ENCODE measurements at regions not wholly inside any gene's neighbourhood (a gene's known extent, or its start where the extent isn't known, plus 50 kb on each side); places are given as distances from the start of the nearest gene placed in this dataset.

DNA sequence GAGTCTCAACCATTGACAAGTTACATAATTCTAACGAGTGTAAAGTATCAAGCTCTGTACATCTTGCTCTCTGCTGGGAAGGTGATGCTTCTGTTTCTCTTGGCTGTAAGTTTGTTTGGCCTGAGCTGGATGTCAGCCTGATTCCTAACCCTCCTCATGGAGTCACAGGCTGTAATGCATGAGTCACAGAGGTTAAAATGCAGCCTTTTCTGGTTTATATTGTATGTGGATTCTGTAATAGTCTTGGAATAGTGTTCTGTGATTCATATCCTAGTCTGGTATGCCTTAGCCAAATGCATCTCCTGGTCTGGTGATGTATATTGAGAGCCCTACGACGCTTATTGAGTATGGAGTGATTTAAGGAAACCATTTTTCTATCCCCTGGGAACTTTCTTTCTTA, 104.5 kb upstream of the FRMD6 start:
- DNase-seq = peak; percentile 83
- Histone ChIP-seq H3K4me3 (no peak overlapping the region), H3K27ac (peak overlapping the region; percentile 30 to 77 (median 74)), H3K36me3 (no peaks in the 10 kb centered on the region), H3K9me3 (no peaks in the 10 kb centered on the region), H3K4me1 (peaks cover 0 to 33% (median 24%) of the 10 kb centered on the region in 4 donors), H3K27me3 (no peaks in the 10 kb centered on the region)
- intact Hi-C loops (cut with DNase I) = loop anchor here (2.0 kb wide), 1 partner anchor 264 kb away; no protein-coding TSS in a partner anchor
- 64 to 69% methylated on average over 3 of the region's 3 CpGs for WGBS, 2 donors
- no peak for TF ChIP-seq POLR2A (IDR thresholded peaks at IDR 0.05)
- peak in 1 of 4 donors; percentile 71 for TF ChIP-seq EP300 (IDR thresholded peaks at IDR 0.05)
- peak; percentile 42 to 82 (median 52) for TF ChIP-seq POLR2AphosphoS5 (IDR thresholded peaks at IDR 0.05)
- TF ChIP-seq, protein P1, sequence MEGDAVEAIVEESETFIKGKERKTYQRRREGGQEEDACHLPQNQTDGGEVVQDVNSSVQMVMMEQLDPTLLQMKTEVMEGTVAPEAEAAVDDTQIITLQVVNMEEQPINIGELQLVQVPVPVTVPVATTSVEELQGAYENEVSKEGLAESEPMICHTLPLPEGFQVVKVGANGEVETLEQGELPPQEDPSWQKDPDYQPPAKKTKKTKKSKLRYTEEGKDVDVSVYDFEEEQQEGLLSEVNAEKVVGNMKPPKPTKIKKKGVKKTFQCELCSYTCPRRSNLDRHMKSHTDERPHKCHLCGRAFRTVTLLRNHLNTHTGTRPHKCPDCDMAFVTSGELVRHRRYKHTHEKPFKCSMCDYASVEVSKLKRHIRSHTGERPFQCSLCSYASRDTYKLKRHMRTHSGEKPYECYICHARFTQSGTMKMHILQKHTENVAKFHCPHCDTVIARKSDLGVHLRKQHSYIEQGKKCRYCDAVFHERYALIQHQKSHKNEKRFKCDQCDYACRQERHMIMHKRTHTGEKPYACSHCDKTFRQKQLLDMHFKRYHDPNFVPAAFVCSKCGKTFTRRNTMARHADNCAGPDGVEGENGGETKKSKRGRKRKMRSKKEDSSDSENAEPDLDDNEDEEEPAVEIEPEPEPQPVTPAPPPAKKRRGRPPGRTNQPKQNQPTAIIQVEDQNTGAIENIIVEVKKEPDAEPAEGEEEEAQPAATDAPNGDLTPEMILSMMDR (IDR thresholded peaks at IDR 0.05) = no peak

DNA sequence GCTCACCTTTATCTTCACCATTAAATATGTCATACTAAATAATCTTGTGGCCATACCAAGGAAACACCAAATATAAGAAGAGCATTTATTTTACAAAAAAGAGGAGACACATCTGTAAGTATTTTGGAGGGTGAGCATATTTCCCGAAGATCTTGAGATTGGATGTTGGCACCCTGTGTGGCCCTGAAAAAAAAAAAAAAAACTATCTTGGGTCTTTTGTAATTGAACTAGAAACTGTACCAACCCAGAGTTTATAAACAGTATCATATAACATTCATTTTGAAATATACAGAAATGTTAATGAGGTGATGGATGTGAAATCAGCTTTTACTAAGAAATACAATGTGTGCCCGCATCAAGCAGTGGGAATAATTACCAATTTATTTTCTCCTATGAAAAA, 104.0 kb upstream of the FRMD6 start:
- H3K9me3 ChIP-seq = no peaks in the 10 kb centered on the region
- no peaks in the 10 kb centered on the region for H3K36me3 ChIP-seq
- H3K27me3 ChIP-seq = no peaks in the 10 kb centered on the region
- TF ChIP-seq POLR2AphosphoS5 (IDR thresholded peaks at IDR 0.05) = no peak
- TF ChIP-seq, protein P1 (IDR thresholded peaks at IDR 0.05) = no peak
- no peak for TF ChIP-seq POLR2A (IDR thresholded peaks at IDR 0.05)
- TF ChIP-seq EP300 (IDR thresholded peaks at IDR 0.05) = no peak
- peaks cover 0 to 33% (median 24%) of the 10 kb centered on the region in 4 donors for H3K4me1 ChIP-seq
- DNase-seq = no peak
- intact Hi-C loops (cut with DNase I) = loop anchor here (2.0 kb wide), 1 partner anchor 265 kb away; no protein-coding TSS in a partner anchor
- peak overlapping the region; percentile 30 to 77 (median 74) for H3K27ac ChIP-seq
- 84 to 87% methylated on average over 2 of the region's 2 CpGs for WGBS, 2 donors
- H3K4me3 ChIP-seq = no peak overlapping the region

DNA sequence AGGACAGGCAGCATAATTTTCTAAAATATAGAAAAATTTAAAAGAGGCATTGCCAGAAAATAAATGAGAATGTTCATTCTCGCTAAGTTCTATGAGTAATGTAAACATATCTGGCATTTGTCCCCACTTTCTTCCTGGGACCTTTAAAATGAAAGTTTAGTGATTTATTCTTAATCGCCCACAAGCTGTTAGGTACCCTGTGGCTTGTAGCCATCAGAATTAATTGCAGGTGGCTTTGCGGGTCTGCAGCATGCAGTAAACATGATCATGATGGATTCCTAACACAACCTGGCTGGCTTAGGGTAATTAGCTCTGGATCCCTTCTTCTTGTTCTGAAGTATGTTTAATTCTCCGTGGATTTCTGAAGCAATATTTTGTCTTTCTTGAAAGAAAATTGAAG, 103.5 kb upstream of the FRMD6 start:
- Histone ChIP-seq H3K9me3 (no peaks in the 10 kb centered on the region), H3K27ac (peak overlapping the region in 3 of 4 donors; percentile 70 to 77 (median 77)), H3K4me3 (no peak overlapping the region), H3K27me3 (no peaks in the 10 kb centered on the region), H3K4me1 (peaks cover 0 to 33% (median 24%) of the 10 kb centered on the region in 4 donors), H3K36me3 (no peaks in the 10 kb centered on the region)
- DNase-seq = no peak
- intact Hi-C loops (cut with DNase I) = no loop called here
- no peak for TF ChIP-seq POLR2AphosphoS5 (IDR thresholded peaks at IDR 0.05)
- TF ChIP-seq, protein P1 (IDR thresholded peaks at IDR 0.05) = no peak
- TF ChIP-seq POLR2A (IDR thresholded peaks at IDR 0.05) = no peak
- TF ChIP-seq EP300 (IDR thresholded peaks at IDR 0.05) = no peak
- WGBS, 2 donors = 71 to 84% methylated on average over 4 of the region's 4 CpGs

DNA sequence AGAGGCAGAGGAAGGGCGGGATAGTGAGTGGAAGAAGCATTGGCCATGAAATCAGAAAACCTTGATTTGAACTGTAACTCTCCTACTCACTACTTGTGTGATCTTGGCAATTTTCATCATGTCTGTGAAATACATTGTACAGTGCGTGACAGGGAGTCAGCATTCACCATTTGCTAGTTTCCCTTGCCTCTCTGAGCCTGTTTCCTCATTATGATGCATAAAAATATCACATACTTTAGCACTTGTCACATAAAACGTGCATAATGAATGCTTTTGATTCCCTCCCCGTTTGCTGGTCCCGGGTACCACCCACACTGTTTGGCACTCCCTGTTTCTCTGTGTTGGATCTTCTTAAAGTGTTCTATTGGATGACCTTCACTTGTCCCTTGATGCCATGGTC, 101.1 kb upstream of the FRMD6 start:
- H3K27me3 ChIP-seq = no peaks in the 10 kb centered on the region
- H3K9me3 ChIP-seq = no peaks in the 10 kb centered on the region
- 71 to 85% methylated on average over 5 of the region's 5 CpGs for WGBS, 2 donors
- no peak overlapping the region for H3K27ac ChIP-seq
- H3K36me3 ChIP-seq = no peaks in the 10 kb centered on the region
- no peak overlapping the region for H3K4me3 ChIP-seq
- intact Hi-C loops (cut with DNase I) = no loop called here
- peaks cover 0 to 26% (median 21%) of the 10 kb centered on the region in 4 donors for H3K4me1 ChIP-seq
- DNase-seq = no peak
- TF ChIP-seq POLR2A (IDR thresholded peaks at IDR 0.05) (no peak), POLR2AphosphoS5 (IDR thresholded peaks at IDR 0.05) (no peak), EP300 (IDR thresholded peaks at IDR 0.05) (no peak)
- TF ChIP-seq, protein P1 (IDR thresholded peaks at IDR 0.05) = no peak

DNA sequence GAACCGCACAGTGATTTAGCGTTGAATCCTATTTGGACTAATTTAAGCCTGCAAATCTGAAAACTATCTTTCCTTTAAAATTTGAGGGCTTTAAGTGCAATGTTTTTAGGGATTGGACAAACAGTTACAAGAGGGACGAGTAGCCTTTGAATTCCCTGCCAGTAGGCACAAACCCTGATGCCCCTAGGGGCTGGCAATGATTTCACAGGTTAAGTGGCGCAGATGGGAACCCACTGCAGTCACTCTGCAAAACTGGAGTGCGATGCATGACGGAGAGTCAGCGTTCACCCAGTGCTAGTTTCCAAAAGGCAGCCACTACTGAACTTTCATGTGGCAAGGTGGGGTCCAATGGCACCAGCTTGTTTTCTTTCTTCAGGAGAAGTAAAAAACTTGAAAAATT, 99.4 kb upstream of the FRMD6 start:
- TF ChIP-seq, protein P1 (IDR thresholded peaks at IDR 0.05) = no peak
- TF ChIP-seq POLR2A (IDR thresholded peaks at IDR 0.05) = no peak
- no peak for TF ChIP-seq POLR2AphosphoS5 (IDR thresholded peaks at IDR 0.05)
- no peak for TF ChIP-seq EP300 (IDR thresholded peaks at IDR 0.05)
- Histone ChIP-seq H3K4me3 (no peak overlapping the region), H3K27ac (no peak overlapping the region), H3K27me3 (no peaks in the 10 kb centered on the region), H3K36me3 (no peaks in the 10 kb centered on the region), H3K4me1 (peaks cover 0 to 13% (median 12%) of the 10 kb centered on the region in 4 donors), H3K9me3 (no peaks in the 10 kb centered on the region)
- intact Hi-C loops (cut with DNase I) = no loop called here
- no peak for DNase-seq
- 89 to 92% methylated on average over 7 of the region's 7 CpGs for WGBS, 2 donors

Measured in sigmoid colon (tissue), 6 donors.